Osteocyte (in vitro differentiated cells): ENCODE measurements at regions not wholly inside any gene's neighbourhood (a gene's known extent, or its start where the extent isn't known, plus 50 kb on each side); places are given as distances from the start of the nearest gene placed in this dataset.
A peak's percentile ranks its signal among the peaks of the same experiment; 100 is the strongest.

Experiments used
- DNase-seq: peaks from one replicate; pipeline ENCODE4 v3.0.0; 2021; ENCODE audit warnings: mixed read lengths; ENCODE audit not compliant: unreplicated experiment; ENCODE audit errors: extremely low spot score
- H3K27ac Mint-ChIP-seq: one replicate; pipeline ENCODE4 v1.8.0; 2021; ENCODE audit warnings: mild to moderate bottlenecking, mixed read lengths; ENCODE audit not compliant: unreplicated experiment
- H3K27me3 Mint-ChIP-seq: one replicate; pipeline ENCODE4 v1.8.0; 2021; ENCODE audit warnings: mixed read lengths; ENCODE audit not compliant: unreplicated experiment
- H3K36me3 Mint-ChIP-seq: one replicate; pipeline ENCODE4 v1.8.0; 2021; ENCODE audit warnings: mixed read lengths; ENCODE audit not compliant: unreplicated experiment
- H3K4me1 Mint-ChIP-seq: one replicate; pipeline ENCODE4 v1.8.0; 2021; ENCODE audit warnings: mixed read lengths; ENCODE audit not compliant: unreplicated experiment
- H3K4me3 Mint-ChIP-seq: one replicate; pipeline ENCODE4 v1.8.0; 2021; ENCODE audit warnings: mild to moderate bottlenecking, moderate library complexity, mixed read lengths; ENCODE audit not compliant: unreplicated experiment
- H3K9me3 Mint-ChIP-seq: one replicate; pipeline ENCODE4 v1.8.0; 2021; ENCODE audit warnings: mixed read lengths; ENCODE audit not compliant: unreplicated experiment
- TF ChIP-seq, protein P1 (sequence below): fragments of 200-600 bp; sonication (generic); IDR thresholded peaks from 2 replicates; pipeline ENCODE4 v1.5.0; 2021; ENCODE audit warnings: antibody characterized with exemption, mild to moderate bottlenecking, moderate library complexity

DNA sequence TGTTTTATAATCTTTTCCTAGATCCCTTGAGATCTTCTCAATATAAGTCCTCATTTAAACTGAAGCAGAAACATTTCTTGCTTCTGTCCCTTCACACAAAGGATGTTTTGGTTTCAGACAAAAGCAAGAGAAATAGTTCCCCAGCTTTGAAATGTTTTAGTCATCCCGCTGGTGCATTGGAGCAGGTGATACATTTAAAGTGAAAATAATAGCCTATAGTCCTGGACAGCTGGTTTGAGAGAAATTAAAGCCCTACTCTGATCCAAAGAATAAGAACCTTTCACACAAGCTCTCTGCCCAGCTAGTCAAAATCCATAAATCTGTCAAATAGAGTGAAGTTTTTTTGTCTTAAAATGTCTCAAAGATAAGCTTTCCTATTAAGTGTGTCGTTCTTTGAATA is 79.4 kb downstream of the LUZP4 start:
- peak overlapping the region; percentile 92 for H3K27ac Mint-ChIP-seq

DNA sequence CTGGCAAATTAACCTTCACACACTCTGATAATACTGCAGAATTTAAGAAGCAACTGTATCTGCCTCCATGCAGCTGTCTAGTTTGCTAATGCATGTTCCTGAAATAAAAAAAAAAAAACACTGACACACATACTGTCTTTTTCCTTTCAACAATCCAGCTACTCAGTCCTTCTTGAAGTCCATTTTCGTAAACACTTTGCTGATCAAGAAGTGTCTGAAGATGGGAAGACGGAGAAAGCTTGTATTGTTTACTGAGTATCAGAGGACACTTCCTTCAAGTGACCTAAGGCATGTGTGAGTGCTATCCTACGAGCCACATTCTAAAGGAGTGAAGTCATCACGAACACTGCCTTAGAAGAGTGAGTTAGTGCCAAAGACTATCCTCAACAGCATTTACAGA is 82.6 kb downstream of the LUZP4 start:
- Mint-ChIP-seq H3K27ac (peak overlapping the region; percentile 95), H3K9me3 (peaks cover 8% of the 10 kb centered on the region), H3K4me3 (peak overlapping the region; percentile 37), H3K27me3 (no peaks in the 10 kb centered on the region), H3K36me3 (no peaks in the 10 kb centered on the region), H3K4me1 (peaks cover 39% of the 10 kb centered on the region)
- DNase-seq: no peak
- TF ChIP-seq, protein P1, sequence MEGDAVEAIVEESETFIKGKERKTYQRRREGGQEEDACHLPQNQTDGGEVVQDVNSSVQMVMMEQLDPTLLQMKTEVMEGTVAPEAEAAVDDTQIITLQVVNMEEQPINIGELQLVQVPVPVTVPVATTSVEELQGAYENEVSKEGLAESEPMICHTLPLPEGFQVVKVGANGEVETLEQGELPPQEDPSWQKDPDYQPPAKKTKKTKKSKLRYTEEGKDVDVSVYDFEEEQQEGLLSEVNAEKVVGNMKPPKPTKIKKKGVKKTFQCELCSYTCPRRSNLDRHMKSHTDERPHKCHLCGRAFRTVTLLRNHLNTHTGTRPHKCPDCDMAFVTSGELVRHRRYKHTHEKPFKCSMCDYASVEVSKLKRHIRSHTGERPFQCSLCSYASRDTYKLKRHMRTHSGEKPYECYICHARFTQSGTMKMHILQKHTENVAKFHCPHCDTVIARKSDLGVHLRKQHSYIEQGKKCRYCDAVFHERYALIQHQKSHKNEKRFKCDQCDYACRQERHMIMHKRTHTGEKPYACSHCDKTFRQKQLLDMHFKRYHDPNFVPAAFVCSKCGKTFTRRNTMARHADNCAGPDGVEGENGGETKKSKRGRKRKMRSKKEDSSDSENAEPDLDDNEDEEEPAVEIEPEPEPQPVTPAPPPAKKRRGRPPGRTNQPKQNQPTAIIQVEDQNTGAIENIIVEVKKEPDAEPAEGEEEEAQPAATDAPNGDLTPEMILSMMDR: no peak

More for the DNA sequence above, 79.4 kb downstream of the LUZP4 start:
- no peaks in the 10 kb centered on the region for H3K36me3 Mint-ChIP-seq
- no peaks in the 10 kb centered on the region for H3K27me3 Mint-ChIP-seq
- peaks cover 4% of the 10 kb centered on the region for H3K9me3 Mint-ChIP-seq
- DNase-seq: no peak
- TF ChIP-seq, protein P1: no peak
- H3K4me1 Mint-ChIP-seq: peaks cover 53% of the 10 kb centered on the region
- no peak overlapping the region for H3K4me3 Mint-ChIP-seq

DNA sequence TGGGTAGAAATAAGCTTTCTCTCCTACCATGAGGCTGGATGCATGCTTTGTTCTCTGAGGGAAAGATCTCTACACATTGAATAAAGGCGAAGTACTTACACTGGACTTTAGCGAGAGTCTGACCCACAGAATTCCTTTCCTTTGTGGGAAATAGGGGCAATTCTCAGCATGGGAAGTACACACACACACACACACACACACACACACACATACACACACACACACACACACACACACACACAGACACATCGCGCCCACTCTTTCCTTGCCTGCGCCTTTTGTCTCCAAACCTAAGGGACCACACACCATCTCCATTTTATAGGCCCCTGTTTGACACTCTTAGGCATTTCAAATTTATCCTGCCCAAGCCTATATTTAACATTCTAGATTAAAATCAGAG is 83.8 kb downstream of the LUZP4 start:
- TF ChIP-seq, protein P1: no peak
- Mint-ChIP-seq H3K27ac (peak overlapping the region; percentile 95), H3K4me3 (no peak overlapping the region), H3K27me3 (no peaks in the 10 kb centered on the region), H3K4me1 (peaks cover 34% of the 10 kb centered on the region), H3K36me3 (no peaks in the 10 kb centered on the region), H3K9me3 (peaks cover 8% of the 10 kb centered on the region)
- DNase-seq: no peak

GRCh38 chrX:115378471-115378870 is 89.0 kb downstream of the LUZP4 start:
- no peaks in the 10 kb centered on the region for H3K36me3 Mint-ChIP-seq
- no peaks in the 10 kb centered on the region for H3K27me3 Mint-ChIP-seq
- H3K4me3 Mint-ChIP-seq: no peak overlapping the region
- DNase-seq: no peak
- H3K4me1 Mint-ChIP-seq: peaks cover 16% of the 10 kb centered on the region
- peak overlapping the region; percentile 11 for H3K27ac Mint-ChIP-seq
- peaks cover 11% of the 10 kb centered on the region for H3K9me3 Mint-ChIP-seq
- TF ChIP-seq, protein P1: peak; percentile 39

GRCh38 chrX:115387327-115387726 is 97.8 kb downstream of the LUZP4 start:
- TF ChIP-seq, protein P1: no peak
- Mint-ChIP-seq H3K4me1 (peaks cover 29% of the 10 kb centered on the region), H3K9me3 (no peaks in the 10 kb centered on the region), H3K27me3 (no peaks in the 10 kb centered on the region), H3K36me3 (no peaks in the 10 kb centered on the region), H3K27ac (no peak overlapping the region), H3K4me3 (no peak overlapping the region)
- DNase-seq: no peak
